Stimulated activated naive CD8-positive, alpha-beta T cell treated with anti-CD3 and anti-CD28 coated beads, Interleukin-15, Interleukin-2, amounts not matched to agents 100 ng/mL and 50 ng/mL, for 24 hours (primary cell): ENCODE measurements at regions not wholly inside any gene's neighbourhood (a gene's known extent, or its start where the extent isn't known, plus 50 kb on each side); places are given as distances from the start of the nearest gene placed in this dataset.

Experiments
- H3K27ac Mint-ChIP-seq: one replicate; pipeline ENCODE4 v1.8.0; 2021; ENCODE audit warnings: mild to moderate bottlenecking, mixed read lengths
- H3K27me3 Mint-ChIP-seq: one replicate; pipeline ENCODE4 v1.8.0; 2021; ENCODE audit warnings: mixed read lengths
- H3K36me3 Mint-ChIP-seq: one replicate; pipeline ENCODE4 v1.8.0; 2021; ENCODE audit warnings: low read depth, mixed read lengths
- H3K4me1 Mint-ChIP-seq: one replicate; pipeline ENCODE4 v1.8.0; 2021; ENCODE audit warnings: low read depth, mixed read lengths
- H3K4me3 Mint-ChIP-seq: one replicate; pipeline ENCODE4 v1.8.0; 2021; ENCODE audit warnings: mild to moderate bottlenecking, mixed read lengths
- H3K9me3 Mint-ChIP-seq: one replicate; pipeline ENCODE4 v1.8.0; 2021; ENCODE audit warnings: mixed read lengths

GRCh38 chr7:118737935-118738334 lies 513.4 kb downstream of the ANKRD7 start:
- Mint-ChIP-seq H3K27ac (no peak overlapping the region), H3K27me3 (no peaks in the 10 kb centered on the region), H3K9me3 (peaks cover 4% of the 10 kb centered on the region), H3K4me3 (no peak overlapping the region), H3K4me1 (no peaks in the 10 kb centered on the region), H3K36me3 (no peaks in the 10 kb centered on the region)

DNA sequence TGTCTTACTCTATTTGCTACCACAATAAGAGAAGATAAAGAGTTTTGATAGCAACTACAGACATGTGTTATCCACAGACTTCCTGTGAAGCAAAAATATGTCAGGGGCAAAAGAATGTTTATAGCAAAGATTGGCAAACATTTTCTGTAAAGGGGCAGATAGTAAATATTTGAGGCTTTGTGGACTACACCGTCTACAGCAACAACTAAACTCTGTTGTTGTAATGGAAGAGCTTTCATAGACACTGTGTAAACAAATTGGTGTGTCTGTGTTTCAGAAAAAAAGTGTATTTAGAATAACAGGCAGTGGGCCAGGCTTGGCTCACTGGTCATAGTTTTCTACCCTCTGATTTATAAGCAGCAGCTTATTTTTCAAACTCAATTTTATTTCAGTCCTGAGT lies 521.4 kb downstream of the ANKRD7 start:
- Mint-ChIP-seq H3K27me3 (no peaks in the 10 kb centered on the region), H3K4me1 (no peaks in the 10 kb centered on the region), H3K27ac (no peak overlapping the region), H3K9me3 (no peaks in the 10 kb centered on the region), H3K36me3 (no peaks in the 10 kb centered on the region), H3K4me3 (no peak overlapping the region)

GRCh38 chr7:118747473-118747872 lies 523.0 kb downstream of the ANKRD7 start:
- Mint-ChIP-seq H3K4me3 (no peak overlapping the region), H3K4me1 (no peaks in the 10 kb centered on the region), H3K9me3 (no peaks in the 10 kb centered on the region), H3K27me3 (no peaks in the 10 kb centered on the region), H3K27ac (no peak overlapping the region), H3K36me3 (no peaks in the 10 kb centered on the region)

GRCh38 chr7:118753479-118753878 lies 529.0 kb downstream of the ANKRD7 start:
- H3K27ac Mint-ChIP-seq = no peak overlapping the region
- no peaks in the 10 kb centered on the region for H3K9me3 Mint-ChIP-seq
- no peaks in the 10 kb centered on the region for H3K4me1 Mint-ChIP-seq
- no peak overlapping the region for H3K4me3 Mint-ChIP-seq
- H3K36me3 Mint-ChIP-seq = no peaks in the 10 kb centered on the region
- H3K27me3 Mint-ChIP-seq = no peaks in the 10 kb centered on the region

GRCh38 chr7:118754608-118755007 lies 530.1 kb downstream of the ANKRD7 start:
- H3K9me3 Mint-ChIP-seq = no peaks in the 10 kb centered on the region
- no peaks in the 10 kb centered on the region for H3K4me1 Mint-ChIP-seq
- H3K27ac Mint-ChIP-seq = no peak overlapping the region
- H3K27me3 Mint-ChIP-seq = no peaks in the 10 kb centered on the region
- no peak overlapping the region for H3K4me3 Mint-ChIP-seq
- no peaks in the 10 kb centered on the region for H3K36me3 Mint-ChIP-seq

DNA sequence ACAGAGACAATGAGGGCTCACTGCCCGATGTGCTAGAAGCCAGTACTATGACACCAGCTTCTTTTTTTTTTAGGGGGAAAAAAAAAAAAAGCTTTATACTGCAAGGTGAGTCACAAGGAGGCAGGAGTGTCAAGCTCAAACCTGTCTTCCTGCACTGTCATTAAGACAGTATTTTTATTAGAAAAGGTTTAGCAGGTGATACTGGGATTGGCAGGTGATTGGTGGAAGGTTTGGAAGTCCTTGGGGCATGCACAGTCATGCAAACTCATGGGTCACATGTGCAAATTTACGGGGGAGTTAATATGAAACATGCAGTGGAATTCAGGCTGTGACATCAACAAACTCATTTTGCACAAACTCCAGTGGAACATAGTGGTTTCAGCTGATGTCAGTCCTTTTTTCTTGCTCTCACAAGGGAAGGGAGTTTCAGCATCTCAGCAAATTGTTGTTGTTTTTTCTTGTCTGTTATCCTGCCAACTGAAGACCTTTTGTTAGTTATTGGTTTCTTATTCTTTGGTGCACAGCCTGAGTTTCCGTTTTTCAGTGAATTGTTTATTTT lies 530.6 kb downstream of the ANKRD7 start:
- H3K9me3 Mint-ChIP-seq = no peaks in the 10 kb centered on the region
- no peaks in the 10 kb centered on the region for H3K27me3 Mint-ChIP-seq
- no peak overlapping the region for H3K27ac Mint-ChIP-seq
- H3K36me3 Mint-ChIP-seq = no peaks in the 10 kb centered on the region
- H3K4me3 Mint-ChIP-seq = no peak overlapping the region
- H3K4me1 Mint-ChIP-seq = no peaks in the 10 kb centered on the region

- Mint-ChIP-seq H3K9me3 (no peaks in the 10 kb centered on the region), H3K4me1 (no peaks in the 10 kb centered on the region), H3K27me3 (no peaks in the 10 kb centered on the region), H3K36me3 (no peaks in the 10 kb centered on the region), H3K4me3 (no peak overlapping the region), H3K27ac (no peak overlapping the region)
These were observed 532.6 kb downstream of the ANKRD7 start for GRCh38 chr7:118757066-118757465.

- Mint-ChIP-seq H3K36me3 (no peaks in the 10 kb centered on the region), H3K4me3 (no peak overlapping the region), H3K27me3 (no peaks in the 10 kb centered on the region), H3K4me1 (no peaks in the 10 kb centered on the region), H3K9me3 (no peaks in the 10 kb centered on the region), H3K27ac (no peak overlapping the region)
These were observed 534.1 kb downstream of the ANKRD7 start for GRCh38 chr7:118758582-118758981.

DNA sequence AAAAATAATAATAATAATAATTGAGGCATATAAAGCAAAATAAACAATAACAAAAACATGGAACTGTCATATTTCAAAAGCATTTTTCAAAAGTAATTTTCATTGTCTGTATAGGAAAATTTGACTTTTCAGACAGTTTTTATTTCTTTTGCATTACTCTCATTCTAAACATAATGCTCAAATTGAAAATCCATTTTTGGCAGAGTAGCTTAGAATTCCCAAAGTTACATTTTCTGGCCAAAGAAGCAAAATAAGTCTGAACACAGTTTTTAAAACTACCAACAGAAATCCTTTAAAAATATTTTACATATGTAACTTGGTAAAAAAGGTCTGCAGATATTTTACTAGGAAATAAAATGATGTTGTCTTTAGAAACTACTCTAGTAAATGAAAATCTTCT lies 535.4 kb downstream of the ANKRD7 start:
- H3K27me3 Mint-ChIP-seq = no peaks in the 10 kb centered on the region
- no peaks in the 10 kb centered on the region for H3K4me1 Mint-ChIP-seq
- no peaks in the 10 kb centered on the region for H3K36me3 Mint-ChIP-seq
- no peaks in the 10 kb centered on the region for H3K9me3 Mint-ChIP-seq
- H3K27ac Mint-ChIP-seq = no peak overlapping the region
- H3K4me3 Mint-ChIP-seq = no peak overlapping the region

DNA sequence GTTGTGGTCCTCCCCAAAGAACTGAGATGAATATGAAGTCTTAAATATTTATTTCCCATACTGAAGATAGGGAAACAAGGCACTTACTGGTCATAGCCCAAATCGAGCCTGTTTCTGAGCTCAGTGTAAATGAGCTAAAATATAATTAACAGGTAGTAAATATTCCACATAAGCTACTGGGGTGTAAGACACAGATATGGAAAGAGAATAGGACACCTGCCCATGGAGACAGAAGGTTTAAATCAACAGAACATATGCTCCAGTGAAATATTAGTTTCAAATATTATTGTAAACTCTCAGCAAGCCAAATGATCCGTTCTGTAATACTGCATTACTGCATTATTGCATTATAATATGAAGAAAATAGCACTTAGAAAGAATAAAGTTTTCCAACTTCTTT lies 537.9 kb downstream of the ANKRD7 start:
- Mint-ChIP-seq H3K4me1 (no peaks in the 10 kb centered on the region), H3K4me3 (no peak overlapping the region), H3K36me3 (no peaks in the 10 kb centered on the region), H3K27ac (no peak overlapping the region), H3K27me3 (no peaks in the 10 kb centered on the region), H3K9me3 (no peaks in the 10 kb centered on the region)

GRCh38 chr7:118764221-118764620 lies 539.7 kb downstream of the ANKRD7 start:
- Mint-ChIP-seq H3K27ac (no peak overlapping the region), H3K4me3 (no peak overlapping the region), H3K36me3 (no peaks in the 10 kb centered on the region), H3K27me3 (no peaks in the 10 kb centered on the region), H3K4me1 (no peaks in the 10 kb centered on the region), H3K9me3 (no peaks in the 10 kb centered on the region)

GRCh38 chr7:118771672-118772071 lies 547.2 kb downstream of the ANKRD7 start:
- Mint-ChIP-seq H3K9me3 (no peaks in the 10 kb centered on the region), H3K4me3 (no peak overlapping the region), H3K27me3 (no peaks in the 10 kb centered on the region), H3K4me1 (no peaks in the 10 kb centered on the region), H3K36me3 (no peaks in the 10 kb centered on the region), H3K27ac (no peak overlapping the region)

GRCh38 chr7:118777308-118777707 lies 552.8 kb downstream of the ANKRD7 start:
- Mint-ChIP-seq H3K36me3 (no peaks in the 10 kb centered on the region), H3K4me1 (no peaks in the 10 kb centered on the region), H3K27me3 (no peaks in the 10 kb centered on the region), H3K27ac (no peak overlapping the region), H3K9me3 (peaks cover 14% of the 10 kb centered on the region), H3K4me3 (no peak overlapping the region)

DNA sequence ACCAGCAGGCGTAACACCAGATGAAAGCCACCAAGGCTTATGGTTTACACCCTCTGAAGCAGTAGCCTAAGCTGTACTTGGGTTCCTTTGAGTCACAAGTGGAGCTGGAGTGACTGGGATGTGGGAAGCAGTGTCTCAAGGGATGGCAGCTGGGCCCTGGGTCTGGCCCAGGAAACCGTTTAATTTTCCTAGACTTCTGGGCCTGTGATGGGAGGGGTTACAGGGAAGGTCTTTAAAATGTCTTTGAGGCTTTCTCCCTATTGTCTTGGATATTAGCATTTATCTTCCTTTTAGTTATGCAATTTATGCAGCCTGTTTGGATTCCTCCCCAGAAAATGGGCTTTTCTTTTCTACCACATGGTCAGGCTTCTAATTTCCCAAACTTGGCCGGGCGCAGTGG lies 568.2 kb downstream of the ANKRD7 start:
- no peak overlapping the region for H3K4me3 Mint-ChIP-seq
- no peak overlapping the region for H3K27ac Mint-ChIP-seq
- H3K27me3 Mint-ChIP-seq = no peaks in the 10 kb centered on the region
- H3K36me3 Mint-ChIP-seq = no peaks in the 10 kb centered on the region
- no peaks in the 10 kb centered on the region for H3K4me1 Mint-ChIP-seq
- H3K9me3 Mint-ChIP-seq = peaks cover 4% of the 10 kb centered on the region

DNA sequence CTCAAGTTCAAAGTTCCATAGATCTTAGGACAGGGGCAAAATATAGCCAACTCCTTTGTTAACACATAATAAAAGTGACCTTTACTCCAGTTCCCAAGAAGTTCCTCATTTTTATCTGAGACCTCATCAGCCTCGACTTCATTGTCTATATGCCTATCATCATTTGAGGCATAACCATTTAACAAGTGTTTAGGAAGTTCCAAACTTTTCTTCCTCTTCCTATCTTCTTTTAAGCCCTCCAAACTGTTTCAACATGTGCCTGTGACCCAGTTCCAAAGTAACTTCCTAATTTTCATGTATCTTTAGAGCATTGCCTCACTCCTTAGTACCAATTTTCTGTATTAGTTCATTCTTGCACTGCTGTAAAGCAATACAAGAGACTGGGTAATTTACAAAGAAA lies 569.1 kb downstream of the ANKRD7 start:
- Mint-ChIP-seq H3K36me3 (no peaks in the 10 kb centered on the region), H3K9me3 (peaks cover 4% of the 10 kb centered on the region), H3K27ac (no peak overlapping the region), H3K4me1 (no peaks in the 10 kb centered on the region), H3K4me3 (no peak overlapping the region), H3K27me3 (no peaks in the 10 kb centered on the region)

- H3K27me3 Mint-ChIP-seq = no peaks in the 10 kb centered on the region
- H3K9me3 Mint-ChIP-seq = peaks cover 8% of the 10 kb centered on the region
- no peaks in the 10 kb centered on the region for H3K4me1 Mint-ChIP-seq
- no peak overlapping the region for H3K4me3 Mint-ChIP-seq
- no peak overlapping the region for H3K27ac Mint-ChIP-seq
- no peaks in the 10 kb centered on the region for H3K36me3 Mint-ChIP-seq
These were observed 569.9 kb downstream of the ANKRD7 start for GRCh38 chr7:118794419-118794818.
